GM20431 (cell line): ENCODE measurements at regions not wholly inside any gene's neighbourhood (a gene's known extent, or its start where the extent isn't known, plus 50 kb on each side); places are given as distances from the start of the nearest gene placed in this dataset.

Experiments used
- in situ Hi-C: fragments of 300-500 bp; cut with MseI, MboI; formaldehyde crosslinking; loops from one replicate; pipeline ENCODE4 v1.15.0; 2020; ENCODE audit warnings: low sequenced_read_pairs; ENCODE audit not compliant: unreplicated experiment

DNA sequence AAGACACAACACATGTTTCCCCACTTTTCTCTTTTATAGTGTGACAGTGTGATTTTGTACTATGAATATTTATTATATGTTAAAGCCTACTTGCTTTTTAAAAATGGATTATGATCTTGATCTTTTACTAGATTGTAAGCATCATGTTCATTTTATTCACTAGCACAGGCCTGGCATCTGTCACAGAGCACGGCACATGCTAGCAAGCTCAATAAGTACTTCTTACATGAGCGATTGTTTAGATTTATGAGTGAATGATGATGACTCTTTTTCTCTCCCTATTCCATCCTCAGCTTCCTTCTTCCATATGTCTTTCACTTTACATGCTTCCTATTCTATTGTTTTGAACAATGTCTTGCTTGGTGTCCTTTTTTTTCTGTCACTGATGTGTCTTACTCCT lies 1454.1 kb downstream of the MRPL39 start:
- in situ Hi-C loops, result no loop called here

DNA sequence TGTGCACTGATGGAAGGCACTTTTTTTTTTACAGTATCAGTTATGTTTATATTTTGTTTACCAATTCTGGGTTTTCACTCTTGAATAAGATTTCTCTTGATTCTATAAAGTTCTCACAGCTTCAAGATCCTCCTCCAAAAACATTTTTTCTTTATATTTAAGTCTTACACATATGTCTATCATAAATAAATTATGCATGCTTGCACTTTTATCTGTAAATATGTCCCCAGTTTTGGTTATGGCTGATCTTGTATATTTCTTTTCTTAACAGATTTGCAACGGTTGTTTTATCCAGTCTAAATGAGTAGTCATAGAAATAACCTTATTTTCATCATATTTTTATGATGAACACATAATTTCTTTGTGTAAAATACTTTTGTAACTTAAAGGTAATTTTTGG lies 1456.5 kb downstream of the MRPL39 start:
- in situ Hi-C loops, result no loop called here

DNA sequence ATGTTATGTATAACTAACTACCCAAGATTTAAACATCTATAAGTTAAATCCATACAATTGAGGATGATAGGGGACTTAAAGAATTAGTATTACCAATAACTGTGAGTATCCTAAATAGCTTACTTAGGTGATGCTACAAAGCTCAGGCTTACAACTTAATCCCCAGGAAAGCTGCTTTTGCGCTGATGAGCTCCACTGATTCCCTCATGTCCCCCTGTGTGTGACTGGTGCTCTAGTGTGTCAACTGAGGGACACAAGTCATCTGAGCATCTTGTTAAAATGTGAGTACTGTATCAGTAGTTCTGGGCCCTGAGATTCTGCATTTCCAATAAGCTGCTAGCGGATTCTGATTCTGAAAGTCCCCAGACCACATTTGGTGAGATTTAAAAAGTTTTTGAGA lies 1458.8 kb downstream of the MRPL39 start:
- in situ Hi-C loops, result no loop called here

DNA sequence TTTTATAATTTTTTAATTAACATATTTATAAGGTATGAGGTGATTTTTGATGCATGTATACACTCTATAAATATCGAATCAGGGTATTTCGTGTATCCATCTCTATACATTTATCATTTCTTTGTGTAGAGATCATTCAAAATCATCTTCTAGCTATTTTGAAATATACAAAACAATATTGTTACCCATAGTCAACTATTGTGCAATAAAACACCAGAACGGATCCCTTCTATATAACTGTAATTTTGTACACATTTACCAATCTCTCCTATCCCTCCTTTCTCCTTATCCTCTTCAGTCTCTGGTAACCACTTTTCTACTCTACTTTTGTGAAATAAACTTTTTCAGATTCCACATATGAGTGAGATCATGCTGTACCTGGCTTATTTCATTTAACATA lies 1459.6 kb downstream of the MRPL39 start:
- in situ Hi-C loops, result no loop called here

DNA sequence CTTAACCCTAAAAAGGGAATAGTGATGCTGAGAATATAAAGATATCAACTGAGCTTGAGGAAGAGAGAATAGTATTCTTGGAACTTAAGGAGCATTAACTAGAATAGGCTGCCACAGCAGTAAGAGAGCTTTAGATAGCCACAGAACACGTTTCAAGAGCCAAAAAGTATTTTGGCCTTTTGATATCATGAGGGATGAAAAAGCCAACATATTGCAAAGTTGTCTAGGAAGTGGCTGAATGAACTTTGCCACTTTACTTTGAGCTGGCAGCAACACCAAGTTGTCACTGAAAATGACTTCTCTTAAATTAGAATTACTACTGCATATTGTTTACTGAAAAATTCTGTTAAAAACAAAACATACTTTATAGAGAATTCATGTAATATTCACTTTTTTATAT lies 1476.2 kb downstream of the MRPL39 start:
- in situ Hi-C loops, result no loop called here

DNA sequence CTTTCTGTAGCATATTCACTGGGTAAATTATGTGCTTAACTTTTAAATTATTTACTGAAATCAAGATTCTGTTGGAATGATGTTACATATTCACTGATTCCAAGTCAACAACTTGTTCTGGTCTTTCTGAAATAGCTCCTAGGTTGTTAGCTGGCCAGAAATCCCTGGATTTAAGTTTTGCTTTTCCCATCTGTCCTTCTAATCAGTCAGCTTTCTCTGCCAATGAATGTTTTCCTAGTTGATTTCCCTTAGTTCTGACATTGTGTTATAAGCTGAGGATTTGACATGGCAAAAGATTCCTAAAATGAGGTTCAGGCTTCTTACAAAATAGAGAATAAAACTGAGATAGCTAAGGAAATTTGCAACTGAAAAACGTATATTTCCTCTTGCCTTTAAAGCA lies 1479.6 kb downstream of the MRPL39 start:
- in situ Hi-C loops, result no loop called here

DNA sequence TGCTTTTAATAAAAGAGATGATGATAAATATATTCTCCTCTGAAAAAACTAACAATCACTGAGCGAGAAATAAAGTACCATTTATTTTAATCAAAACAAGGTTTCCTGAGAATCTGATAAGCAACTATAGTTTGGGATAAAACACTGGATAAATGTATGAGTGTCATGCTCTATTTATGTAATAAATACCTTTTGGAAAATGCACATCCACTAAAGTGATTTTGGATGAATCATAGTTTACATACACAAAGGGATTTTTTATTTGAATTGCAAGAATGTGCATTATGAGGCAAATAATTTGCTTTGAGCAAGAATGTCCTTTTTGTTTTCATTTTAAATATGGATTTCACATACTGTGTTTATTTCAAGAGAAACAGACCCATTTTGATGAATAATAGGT lies 1483.5 kb downstream of the MRPL39 start:
- in situ Hi-C loops, result no loop called here

DNA sequence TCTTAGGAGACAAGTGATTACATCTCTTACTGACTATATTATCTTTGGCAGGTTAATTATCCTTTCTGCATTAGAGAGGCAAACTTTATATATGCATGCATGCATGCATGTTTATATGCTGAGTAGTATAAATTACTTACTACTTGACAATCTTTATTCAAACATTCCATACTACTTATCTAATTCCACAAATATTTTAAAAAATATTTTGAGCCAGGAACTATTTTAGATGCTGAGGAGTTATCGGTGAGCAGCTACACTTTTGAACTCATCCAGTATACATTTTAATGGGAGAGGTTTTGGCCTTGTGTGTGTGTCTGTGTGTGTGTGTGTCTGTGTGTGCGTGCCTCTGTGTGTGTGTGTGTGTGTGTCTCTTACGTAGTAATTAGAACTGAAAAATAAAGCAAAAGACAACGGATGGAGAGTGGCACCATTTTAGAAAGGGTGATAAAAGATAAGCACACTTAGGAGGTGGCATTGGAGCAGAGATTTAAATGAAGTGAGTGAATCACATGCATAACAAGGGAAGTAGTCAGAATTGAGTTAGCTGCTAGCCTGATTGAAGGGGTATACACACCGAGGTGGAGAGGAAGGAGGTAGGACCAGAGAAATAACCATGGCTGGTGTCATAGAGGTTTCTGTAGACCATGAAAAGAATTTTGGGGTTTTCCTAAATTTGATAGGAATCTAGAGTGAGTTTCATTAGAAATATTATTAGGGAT lies 1488.4 kb downstream of the MRPL39 start:
- in situ Hi-C loops, result no loop called here

DNA sequence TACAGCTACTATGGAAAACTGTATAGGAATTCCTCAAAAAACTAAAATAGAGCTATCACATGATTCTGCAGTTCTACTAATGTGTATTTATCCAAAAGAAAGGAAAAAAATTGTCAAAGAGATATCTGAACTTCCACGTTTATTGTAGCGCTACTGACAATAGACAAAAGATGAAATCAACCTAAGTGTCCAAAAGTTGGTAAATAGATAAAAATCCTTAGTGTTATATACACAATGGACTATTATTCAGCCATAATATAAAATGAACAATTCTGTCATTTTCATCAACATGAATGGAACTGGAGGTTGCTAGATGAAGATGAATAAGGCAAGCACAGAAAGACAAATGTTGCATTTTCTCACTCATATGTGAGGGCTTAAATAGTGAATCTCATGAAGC lies 1492.1 kb downstream of the MRPL39 start:
- in situ Hi-C loops, result no loop called here

DNA sequence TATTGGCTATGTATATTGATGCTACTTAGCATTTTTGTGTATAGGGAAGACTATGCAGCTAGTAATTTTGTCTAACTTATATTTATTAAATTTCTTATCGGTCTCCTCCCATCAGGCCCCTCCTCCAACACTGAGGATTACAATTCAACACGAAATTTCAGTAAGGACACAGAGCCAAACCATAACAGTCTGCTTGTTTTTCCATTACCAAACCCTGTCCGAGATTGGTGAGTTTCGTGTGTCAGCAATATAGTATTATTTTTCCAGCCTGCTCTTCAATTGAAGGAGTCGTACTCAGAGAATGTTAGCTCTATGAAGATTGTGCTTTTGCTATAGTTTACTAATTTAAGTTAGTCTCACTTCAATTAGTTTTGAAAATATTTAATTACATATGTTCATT lies 1495.3 kb downstream of the MRPL39 start:
- in situ Hi-C loops, result no loop called here

DNA sequence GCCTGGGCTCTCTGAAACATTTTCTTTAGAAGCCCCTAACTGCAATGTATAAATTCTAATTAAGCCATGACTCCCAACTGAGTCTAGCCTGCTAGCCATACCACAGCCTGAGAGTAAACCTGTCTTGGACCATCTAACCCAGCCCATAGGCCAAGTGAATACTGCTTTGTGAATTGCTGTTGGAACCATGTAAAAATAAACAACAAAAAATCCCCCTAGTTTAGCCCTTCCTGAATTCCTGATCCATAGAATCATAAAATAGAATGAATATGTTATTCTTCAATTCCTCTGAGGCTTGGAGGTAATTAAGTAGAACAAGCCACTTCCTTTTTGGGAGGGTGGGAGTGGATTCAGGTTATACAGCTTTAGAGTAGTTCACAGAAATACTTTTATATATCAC lies 1496.4 kb downstream of the MRPL39 start:
- in situ Hi-C loops, result no loop called here

DNA sequence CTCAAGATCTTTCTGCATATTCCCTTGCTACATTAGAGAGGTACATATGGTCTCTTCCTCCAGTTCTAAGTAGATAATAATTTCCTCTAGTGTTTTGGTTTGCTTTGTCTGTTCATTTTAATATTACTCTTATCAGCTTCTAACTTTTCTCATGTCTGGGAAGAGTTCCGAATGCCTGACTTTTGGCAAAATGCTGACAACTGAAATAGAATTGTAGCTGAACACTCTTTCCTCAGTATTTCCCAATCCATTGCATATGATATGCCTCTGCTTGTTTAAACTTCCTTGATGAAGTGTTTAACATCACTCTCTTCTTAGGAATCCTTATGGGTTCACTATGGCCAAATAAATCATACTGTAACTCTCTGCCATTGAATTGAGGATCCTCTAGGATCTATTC lies 1510.1 kb downstream of the MRPL39 start:
- in situ Hi-C loops, result no loop called here

DNA sequence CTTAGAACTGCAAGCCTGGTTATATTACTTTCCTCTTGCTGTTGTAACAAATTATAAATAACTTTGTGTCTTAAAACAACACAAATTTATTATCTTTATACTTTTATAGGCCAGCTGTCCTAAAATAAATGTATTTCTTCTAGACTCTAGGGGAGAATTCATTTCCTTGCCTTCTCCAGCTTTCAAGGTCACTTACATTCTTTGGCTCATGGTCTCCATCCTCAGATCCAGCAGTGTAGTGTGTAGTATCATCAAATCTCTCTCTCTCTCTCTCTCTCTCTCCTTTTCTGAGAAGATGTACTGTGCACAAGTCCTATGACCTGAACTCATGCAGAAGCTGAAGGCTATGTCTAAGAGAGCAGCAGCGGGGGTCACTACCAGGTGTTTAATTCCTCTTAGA lies 1510.6 kb downstream of the MRPL39 start:
- in situ Hi-C loops, result no loop called here

DNA sequence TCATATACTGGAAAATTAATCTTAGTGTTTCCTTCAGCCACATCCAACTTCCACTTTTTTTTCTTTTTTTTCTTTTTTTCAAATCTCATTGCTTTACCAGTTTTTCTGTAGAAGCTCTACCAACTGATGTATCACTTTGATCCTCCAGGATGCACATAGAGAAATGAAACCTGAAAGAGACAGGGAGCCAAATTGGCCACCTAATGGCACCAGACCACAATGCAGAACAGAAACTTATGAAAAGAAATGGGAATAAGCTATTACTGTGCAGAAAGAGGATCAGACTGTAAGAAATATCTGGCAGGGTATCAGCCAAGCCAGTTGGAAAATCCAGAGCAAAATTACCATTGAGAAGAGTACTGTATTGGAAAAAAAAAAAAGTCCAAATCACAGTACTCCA lies 1514.2 kb downstream of the MRPL39 start:
- in situ Hi-C loops, result no loop called here

DNA sequence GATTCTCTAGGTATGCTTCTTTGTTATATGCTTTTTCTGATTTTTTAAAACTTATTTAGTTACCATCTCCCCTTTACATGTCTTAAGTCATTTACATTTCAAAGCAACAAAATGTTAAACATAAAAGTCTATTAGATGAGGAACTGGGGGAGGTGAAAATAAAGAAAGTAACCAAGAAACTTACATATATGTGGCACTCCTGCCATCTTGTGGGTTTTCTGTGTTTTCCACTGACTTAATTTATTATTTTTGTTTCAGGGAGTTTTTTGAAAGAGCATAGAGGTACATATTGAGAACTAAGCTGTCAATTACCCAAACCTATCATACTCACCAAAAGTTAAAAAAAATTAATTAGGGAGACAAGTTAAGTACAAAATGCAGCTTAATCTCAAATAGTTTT lies 1531.1 kb downstream of the MRPL39 start:
- in situ Hi-C loops, result no loop called here

DNA sequence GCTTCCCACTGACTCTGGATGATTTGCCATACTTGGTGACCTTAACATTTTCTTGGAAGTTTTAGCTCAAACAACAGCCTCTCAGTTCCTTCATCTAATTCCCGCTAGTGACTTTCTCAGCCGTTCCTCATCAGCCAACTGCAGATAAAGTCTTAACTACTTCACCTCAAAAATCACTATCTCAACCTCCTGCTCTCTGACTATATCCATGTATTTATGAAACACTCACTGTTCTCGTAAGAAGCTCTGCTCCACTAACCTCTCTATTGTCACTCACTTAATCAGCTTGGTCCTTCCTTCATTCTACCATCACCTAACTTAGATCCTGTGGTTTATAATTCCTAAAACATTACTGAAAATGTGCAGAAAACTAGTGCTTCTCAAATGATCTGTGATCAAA lies 1551.6 kb downstream of the MRPL39 start:
- in situ Hi-C loops, result no loop called here

DNA sequence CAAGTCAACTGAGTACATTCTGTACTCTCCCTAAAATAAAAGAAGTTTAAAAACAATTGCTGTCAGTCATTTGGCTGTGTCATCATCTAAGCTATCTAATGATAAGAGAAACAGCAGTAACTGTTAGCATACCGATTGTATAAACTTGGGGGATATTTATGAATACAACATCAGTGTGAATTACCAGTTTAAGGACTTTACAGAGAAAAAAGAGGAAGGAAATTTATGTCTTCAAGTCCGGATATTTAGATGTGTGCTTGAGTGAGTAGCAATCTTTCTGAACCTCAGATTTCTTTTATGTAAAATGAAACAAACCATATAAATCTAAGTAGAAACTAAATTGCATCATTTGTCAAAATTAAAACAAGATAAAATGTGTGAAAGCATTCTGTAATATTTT lies 1557.0 kb downstream of the MRPL39 start:
- in situ Hi-C loops, result no loop called here

DNA sequence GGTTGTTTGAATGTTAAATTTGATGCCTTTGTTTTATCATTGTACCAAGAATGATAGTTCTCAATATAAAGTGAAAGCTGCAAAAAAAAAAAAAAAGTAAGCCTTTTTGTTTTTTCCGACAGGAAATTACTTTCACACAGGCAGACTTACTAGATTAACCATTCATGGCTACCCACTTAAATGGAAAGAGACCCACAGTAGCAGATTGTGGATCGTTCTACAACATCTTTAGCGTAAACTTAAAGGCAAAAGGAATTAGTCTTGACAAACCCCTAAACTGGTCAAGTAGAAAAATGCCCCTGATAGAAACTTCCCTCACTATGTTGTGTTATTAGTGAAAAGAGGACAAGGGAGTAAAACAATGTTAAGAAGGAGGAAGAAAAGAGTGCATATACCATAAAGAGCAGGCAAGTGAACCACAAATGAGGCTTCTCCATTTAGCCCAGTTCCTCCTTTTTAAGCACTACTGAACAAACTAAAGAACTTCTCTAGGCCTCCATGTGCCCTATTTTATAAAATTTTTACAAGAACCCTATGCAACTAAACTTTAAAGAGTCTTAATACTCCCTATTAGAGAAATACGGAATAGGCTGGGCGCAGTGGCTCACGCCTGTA lies 1560.3 kb downstream of the MRPL39 start:
- in situ Hi-C loops, result no loop called here

DNA sequence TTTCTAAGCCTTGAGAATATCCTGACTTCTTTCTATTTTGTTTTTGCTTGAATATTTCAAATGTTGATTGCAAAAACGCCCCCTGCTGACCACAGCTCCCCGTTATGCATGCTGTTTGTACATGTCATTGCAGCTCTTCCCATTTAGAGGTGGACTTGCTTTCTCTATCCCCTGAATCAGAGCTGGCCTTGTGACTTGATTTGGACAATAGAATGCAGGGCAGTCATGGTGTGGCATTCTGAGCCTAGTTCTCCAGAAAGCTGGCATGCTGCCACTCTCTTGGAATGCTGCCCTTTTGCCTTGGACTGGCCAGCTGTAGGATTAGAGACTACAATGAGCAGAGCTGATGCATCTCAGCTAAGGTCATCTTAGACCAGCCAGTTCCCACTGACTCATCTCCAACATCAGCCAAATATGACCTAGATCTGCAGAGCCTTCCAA lies 1561.5 kb downstream of the MRPL39 start:
- in situ Hi-C loops, result no loop called here

DNA sequence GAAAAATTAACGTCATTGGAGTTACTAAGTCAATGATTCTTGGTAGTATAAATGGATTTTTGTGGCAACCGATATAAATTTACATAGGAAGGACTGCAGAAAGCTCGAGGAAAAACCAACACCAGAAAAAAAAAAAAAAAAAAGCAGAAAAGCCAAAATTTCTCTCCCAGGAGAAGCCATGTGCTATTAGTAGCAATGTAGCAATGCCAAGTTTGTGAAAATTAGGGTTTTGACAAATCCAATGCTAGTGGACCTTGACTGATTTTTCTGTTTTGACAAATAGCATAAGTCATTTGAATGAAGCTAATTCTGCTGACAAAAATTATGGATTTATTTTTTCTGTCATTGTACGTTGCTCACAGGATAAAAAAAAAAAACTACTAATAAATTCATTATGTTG lies 1561.9 kb downstream of the MRPL39 start:
- in situ Hi-C loops, result no loop called here

DNA sequence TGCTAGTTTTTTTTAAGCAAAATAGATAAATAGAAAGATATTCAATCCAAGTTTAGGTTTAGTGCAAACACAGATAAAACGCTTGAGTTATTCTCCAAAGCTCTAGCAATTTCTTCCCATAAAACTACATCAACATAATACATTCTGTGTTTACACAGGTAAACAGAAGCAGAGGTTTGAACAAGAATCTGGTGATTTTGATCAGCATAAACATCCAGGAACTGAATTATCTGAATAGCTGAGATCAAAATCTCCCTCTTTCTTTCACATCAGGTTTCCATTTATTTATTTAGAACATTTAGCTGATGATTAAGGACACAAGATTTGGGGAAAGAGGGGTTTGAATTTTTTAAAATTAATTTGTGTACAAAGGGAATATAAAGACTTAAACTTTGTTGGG lies 1564.6 kb downstream of the MRPL39 start:
- in situ Hi-C loops, result no loop called here

DNA sequence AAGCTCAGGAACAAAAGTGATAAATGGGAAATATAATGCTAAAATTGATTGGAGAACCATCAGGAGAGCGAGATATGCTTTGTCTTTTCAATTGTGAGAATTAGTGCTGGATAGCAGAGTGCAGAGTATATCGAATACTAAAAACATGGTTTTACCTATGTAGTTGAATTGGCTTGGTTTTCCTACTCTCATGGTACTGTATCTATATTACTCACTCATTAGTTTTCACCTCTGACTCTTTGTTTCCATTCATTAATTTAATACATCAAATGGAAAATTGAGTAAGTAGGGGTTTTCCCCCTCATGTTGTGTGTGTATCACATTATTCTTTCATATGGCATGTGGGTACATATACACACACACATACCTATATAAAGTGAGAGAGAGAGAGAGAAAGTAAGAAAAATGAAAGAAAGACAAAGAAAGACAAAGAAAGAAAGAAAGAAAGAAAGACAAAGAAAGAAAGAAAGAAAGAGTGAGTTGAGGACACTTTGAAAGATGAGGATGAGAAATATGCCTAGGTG lies 1574.5 kb downstream of the MRPL39 start:
- in situ Hi-C loops, result no loop called here
